ENCODE measurements at regions not wholly inside any gene's neighbourhood (a gene's known extent, or its start where the extent isn't known, plus 50 kb on each side); places are given as distances from the start of the nearest gene placed in this dataset.

GRCh38 chr3:19093084-19093483 is 55.2 kb upstream of the KCNH8 start:
- Mint-ChIP-seq H3K4me3 (no peak overlapping the region), H3K27ac (no peak overlapping the region), H3K9me3 (ENCODE audit: low read depth) (no peaks in the 10 kb centered on the region), H3K36me3 (no peaks in the 10 kb centered on the region), H3K4me1 (no peaks in the 10 kb centered on the region), H3K27me3 (no peaks in the 10 kb centered on the region)
- CTCF ChIA-PET, result no interaction called here
- no peak for DNase-seq
- ATAC-seq, result no peak

GRCh38 chr3:19077388-19077787 is 70.9 kb upstream of the KCNH8 start:
- Mint-ChIP-seq H3K27me3 (peaks cover 4% of the 10 kb centered on the region), H3K9me3 (ENCODE audit: low read depth) (no peaks in the 10 kb centered on the region), H3K27ac (no peak overlapping the region), H3K36me3 (no peaks in the 10 kb centered on the region), H3K4me1 (no peaks in the 10 kb centered on the region), H3K4me3 (no peak overlapping the region)
- no peak for ATAC-seq
- CTCF ChIA-PET, result no interaction called here
- no peak for DNase-seq

- no peak for ATAC-seq
These were observed 73.3 kb upstream of the KCNH8 start for GRCh38 chr3:19075037-19075436.

GRCh38 chr3:19074257-19074900 is 73.9 kb upstream of the KCNH8 start:
- no peak for ATAC-seq
- CTCF ChIA-PET, result no interaction called here

More at GRCh38 chr3:19075037-19075436, 73.3 kb upstream of the KCNH8 start:
- CTCF ChIA-PET, result no interaction called here
- Mint-ChIP-seq H3K4me3 (no peak overlapping the region), H3K4me1 (no peaks in the 10 kb centered on the region), H3K36me3 (no peaks in the 10 kb centered on the region), H3K9me3 (ENCODE audit: low read depth) (no peaks in the 10 kb centered on the region), H3K27ac (no peak overlapping the region), H3K27me3 (peaks cover 4% of the 10 kb centered on the region)
- DNase-seq, result no peak

GRCh38 chr3:19073341-19074105 is 74.8 kb upstream of the KCNH8 start:
- peaks cover 2% of the 10 kb centered on the region for H3K27me3 Mint-ChIP-seq
- no peaks in the 10 kb centered on the region for H3K4me1 Mint-ChIP-seq
- ATAC-seq (no peak), DNase-seq (no peak)
- no peak overlapping the region for H3K27ac Mint-ChIP-seq
- no peaks in the 10 kb centered on the region for H3K36me3 Mint-ChIP-seq
- CTCF ChIA-PET, result no interaction called here
- H3K9me3 Mint-ChIP-seq (ENCODE audit: low read depth), result no peaks in the 10 kb centered on the region
- H3K4me3 Mint-ChIP-seq, result no peak overlapping the region

More at GRCh38 chr3:19074257-19074900, 73.9 kb upstream of the KCNH8 start:
- H3K27ac Mint-ChIP-seq, result no peak overlapping the region
- H3K9me3 Mint-ChIP-seq (ENCODE audit: low read depth), result no peaks in the 10 kb centered on the region
- no peaks in the 10 kb centered on the region for H3K4me1 Mint-ChIP-seq
- no peak for DNase-seq
- H3K36me3 Mint-ChIP-seq, result no peaks in the 10 kb centered on the region
- H3K4me3 Mint-ChIP-seq, result no peak overlapping the region
- H3K27me3 Mint-ChIP-seq, result peaks cover 4% of the 10 kb centered on the region

- H3K27ac Mint-ChIP-seq, result no peak overlapping the region
- H3K36me3 Mint-ChIP-seq, result no peaks in the 10 kb centered on the region
- CTCF ChIA-PET, result no interaction called here
- H3K27me3 Mint-ChIP-seq, result peaks cover 5% of the 10 kb centered on the region
- H3K4me1 Mint-ChIP-seq, result no peaks in the 10 kb centered on the region
- H3K9me3 Mint-ChIP-seq (ENCODE audit: low read depth), result no peaks in the 10 kb centered on the region
- no peak overlapping the region for H3K4me3 Mint-ChIP-seq
- DNase-seq (no peak), ATAC-seq (no peak)
These were observed 78.0 kb upstream of the KCNH8 start for GRCh38 chr3:19070325-19070724.

GRCh38 chr3:19065027-19065426 is 83.3 kb upstream of the KCNH8 start:
- H3K36me3 Mint-ChIP-seq, result no peaks in the 10 kb centered on the region
- CTCF ChIA-PET, result no interaction called here
- ATAC-seq (no peak), DNase-seq (no peak)
- no peak overlapping the region for H3K27ac Mint-ChIP-seq
- H3K4me3 Mint-ChIP-seq, result no peak overlapping the region
- H3K4me1 Mint-ChIP-seq, result no peaks in the 10 kb centered on the region
- peaks cover 12% of the 10 kb centered on the region for H3K27me3 Mint-ChIP-seq
- H3K9me3 Mint-ChIP-seq (ENCODE audit: low read depth), result no peaks in the 10 kb centered on the region

- ATAC-seq, result no peak
- H3K4me1 Mint-ChIP-seq, result no peaks in the 10 kb centered on the region
- no peak overlapping the region for H3K27ac Mint-ChIP-seq
- CTCF ChIA-PET, result no interaction called here
- no peaks in the 10 kb centered on the region for H3K9me3 Mint-ChIP-seq (ENCODE audit: low read depth)
- no peak for DNase-seq
- H3K4me3 Mint-ChIP-seq, result no peak overlapping the region
- peaks cover 12% of the 10 kb centered on the region for H3K27me3 Mint-ChIP-seq
- H3K36me3 Mint-ChIP-seq, result no peaks in the 10 kb centered on the region
These were observed 84.4 kb upstream of the KCNH8 start for GRCh38 chr3:19063936-19064335.

- DNase-seq (no peak), ATAC-seq (no peak)
- CTCF ChIA-PET, result no interaction called here
- Mint-ChIP-seq H3K27me3 (peaks cover 11% of the 10 kb centered on the region), H3K4me3 (no peak overlapping the region), H3K9me3 (ENCODE audit: low read depth) (no peaks in the 10 kb centered on the region), H3K36me3 (no peaks in the 10 kb centered on the region), H3K27ac (no peak overlapping the region), H3K4me1 (no peaks in the 10 kb centered on the region)
These were observed 87.9 kb upstream of the KCNH8 start for GRCh38 chr3:19060404-19060803.

GRCh38 chr3:19052874-19053273 is 95.4 kb upstream of the KCNH8 start:
- CTCF ChIA-PET, result no interaction called here
- DNase-seq (no peak), ATAC-seq (no peak)
- H3K4me1 Mint-ChIP-seq, result no peaks in the 10 kb centered on the region
- H3K36me3 Mint-ChIP-seq, result no peaks in the 10 kb centered on the region
- peaks cover 4% of the 10 kb centered on the region for H3K27me3 Mint-ChIP-seq
- no peak overlapping the region for H3K4me3 Mint-ChIP-seq
- no peak overlapping the region for H3K27ac Mint-ChIP-seq
- no peaks in the 10 kb centered on the region for H3K9me3 Mint-ChIP-seq (ENCODE audit: low read depth)

GRCh38 chr3:19046440-19046839 is 101.9 kb upstream of the KCNH8 start:
- Mint-ChIP-seq H3K27ac (no peak overlapping the region), H3K4me1 (no peaks in the 10 kb centered on the region), H3K36me3 (no peaks in the 10 kb centered on the region), H3K27me3 (peaks cover 4% of the 10 kb centered on the region), H3K4me3 (no peak overlapping the region), H3K9me3 (ENCODE audit: low read depth) (no peaks in the 10 kb centered on the region)
- CTCF ChIA-PET, result no interaction called here
- no peak for DNase-seq
- ATAC-seq, result no peak

GRCh38 chr3:19030522-19030839 is 117.8 kb upstream of the KCNH8 start:
- H3K27me3 Mint-ChIP-seq, result peaks cover 6% of the 10 kb centered on the region
- H3K4me3 Mint-ChIP-seq, result no peak overlapping the region
- CTCF ChIA-PET, result no interaction called here
- DNase-seq (no peak), ATAC-seq (no peak)
- H3K36me3 Mint-ChIP-seq, result no peaks in the 10 kb centered on the region
- no peaks in the 10 kb centered on the region for H3K4me1 Mint-ChIP-seq
- no peaks in the 10 kb centered on the region for H3K9me3 Mint-ChIP-seq (ENCODE audit: low read depth)
- H3K27ac Mint-ChIP-seq, result no peak overlapping the region

GRCh38 chr3:19029837-19030521 is 118.3 kb upstream of the KCNH8 start:
- peaks cover 6% of the 10 kb centered on the region for H3K27me3 Mint-ChIP-seq
- H3K27ac Mint-ChIP-seq, result no peak overlapping the region
- no peaks in the 10 kb centered on the region for H3K4me1 Mint-ChIP-seq
- ATAC-seq (no peak), DNase-seq (no peak)
- H3K4me3 Mint-ChIP-seq, result no peak overlapping the region
- H3K36me3 Mint-ChIP-seq, result no peaks in the 10 kb centered on the region
- H3K9me3 Mint-ChIP-seq (ENCODE audit: low read depth), result no peaks in the 10 kb centered on the region
- CTCF ChIA-PET, result no interaction called here

- no peak overlapping the region for H3K4me3 Mint-ChIP-seq
- CTCF ChIA-PET, result no interaction called here
- H3K27ac Mint-ChIP-seq, result no peak overlapping the region
- H3K4me1 Mint-ChIP-seq, result no peaks in the 10 kb centered on the region
- ATAC-seq, result no peak
- no peaks in the 10 kb centered on the region for H3K36me3 Mint-ChIP-seq
- peaks cover 14% of the 10 kb centered on the region for H3K27me3 Mint-ChIP-seq
- no peaks in the 10 kb centered on the region for H3K9me3 Mint-ChIP-seq (ENCODE audit: low read depth)
- DNase-seq, result no peak
These were observed 122.9 kb upstream of the KCNH8 start for GRCh38 chr3:19025441-19025840.
